ENCODE measurements at regions not wholly inside any gene's neighbourhood (a gene's known extent, or its start where the extent isn't known, plus 50 kb on each side); places are given as distances from the start of the nearest gene placed in this dataset.

- DNase-seq (ENCODE audit: low read depth in 2 of 2): no peak
Observed at GRCh38 chr14:98859301-98859700, 412.7 kb downstream of the BCL11B start.

- no peak for DNase-seq (ENCODE audit: low read depth in 2 of 2)
Observed at GRCh38 chr14:98864211-98864610, 407.8 kb downstream of the BCL11B start.

- no peak for DNase-seq (ENCODE audit: low read depth in 2 of 2)
Observed at GRCh38 chr14:98867146-98867545, 404.9 kb downstream of the BCL11B start.

GRCh38 chr14:98867726-98868125 lies 404.3 kb downstream of the BCL11B start:
- DNase-seq (ENCODE audit: low read depth in 2 of 2): no peak

- DNase-seq (ENCODE audit: low read depth in 2 of 2): no peak
Observed at GRCh38 chr14:98868866-98869265, 403.1 kb downstream of the BCL11B start.

- no peak for DNase-seq (ENCODE audit: low read depth in 2 of 2)
Observed at GRCh38 chr14:98871796-98872195, 400.2 kb downstream of the BCL11B start.

GRCh38 chr14:98877065-98877464 lies 394.9 kb downstream of the BCL11B start:
- DNase-seq (ENCODE audit: low read depth in 2 of 2): no peak

GRCh38 chr14:98878282-98878681 lies 393.7 kb downstream of the BCL11B start:
- DNase-seq (ENCODE audit: low read depth in 2 of 2): no peak

- no peak for DNase-seq (ENCODE audit: low read depth in 2 of 2)
Observed at GRCh38 chr14:98886982-98887381, 385.0 kb downstream of the BCL11B start.

- DNase-seq (ENCODE audit: low read depth in 2 of 2): no peak
Observed at GRCh38 chr14:98888281-98888680, 383.7 kb downstream of the BCL11B start.

- DNase-seq (ENCODE audit: low read depth in 2 of 2): no peak
Observed at GRCh38 chr14:98888927-98889835, 382.8 kb downstream of the BCL11B start.

- no peak for DNase-seq (ENCODE audit: low read depth in 2 of 2)
Observed at GRCh38 chr14:98889836-98890185, 382.2 kb downstream of the BCL11B start.

- no peak for DNase-seq (ENCODE audit: low read depth in 2 of 2)
Observed at GRCh38 chr14:98890556-98891340, 381.2 kb downstream of the BCL11B start.

- DNase-seq (ENCODE audit: low read depth in 2 of 2): no peak
Observed at GRCh38 chr14:98893675-98894074, 378.3 kb downstream of the BCL11B start.

GRCh38 chr14:98894600-98894999 lies 377.4 kb downstream of the BCL11B start:
- no peak for DNase-seq (ENCODE audit: low read depth in 2 of 2)

GRCh38 chr14:98896449-98896848 lies 375.5 kb downstream of the BCL11B start:
- DNase-seq (ENCODE audit: low read depth in 2 of 2): no peak

GRCh38 chr14:98897605-98898309 lies 374.2 kb downstream of the BCL11B start:
- DNase-seq (ENCODE audit: low read depth in 2 of 2): no peak

- no peak for DNase-seq (ENCODE audit: low read depth in 2 of 2)
Observed at GRCh38 chr14:98899441-98899840, 372.6 kb downstream of the BCL11B start.

- no peak for DNase-seq (ENCODE audit: low read depth in 2 of 2)
Observed at GRCh38 chr14:98900236-98900635, 371.8 kb downstream of the BCL11B start.

GRCh38 chr14:98900798-98901197 lies 371.2 kb downstream of the BCL11B start:
- DNase-seq (ENCODE audit: low read depth in 2 of 2): no peak

GRCh38 chr14:98901511-98902205 lies 370.3 kb downstream of the BCL11B start:
- DNase-seq (ENCODE audit: low read depth in 2 of 2): no peak

GRCh38 chr14:98903371-98903770 lies 368.6 kb downstream of the BCL11B start:
- no peak for DNase-seq (ENCODE audit: low read depth in 2 of 2)

Measured in stimulated activated CD8-positive, alpha-beta memory T cell treated with anti-CD3 and anti-CD28 coated beads, Interleukin-2, amount 100 ng/mL, for 1 hour (primary cell).